CD4-positive, alpha-beta T cell treated with Interleukin-17A for 1 hour (primary cell): ENCODE measurements at regions not wholly inside any gene's neighbourhood (a gene's known extent, or its start where the extent isn't known, plus 50 kb on each side); places are given as distances from the start of the nearest gene placed in this dataset.
A peak's percentile ranks its signal among the peaks of the same experiment; 100 is the strongest.

Experiments
- DNase-seq: peaks from one replicate; pipeline ENCODE4 v3.0.0-alpha.2; 2020

DNA sequence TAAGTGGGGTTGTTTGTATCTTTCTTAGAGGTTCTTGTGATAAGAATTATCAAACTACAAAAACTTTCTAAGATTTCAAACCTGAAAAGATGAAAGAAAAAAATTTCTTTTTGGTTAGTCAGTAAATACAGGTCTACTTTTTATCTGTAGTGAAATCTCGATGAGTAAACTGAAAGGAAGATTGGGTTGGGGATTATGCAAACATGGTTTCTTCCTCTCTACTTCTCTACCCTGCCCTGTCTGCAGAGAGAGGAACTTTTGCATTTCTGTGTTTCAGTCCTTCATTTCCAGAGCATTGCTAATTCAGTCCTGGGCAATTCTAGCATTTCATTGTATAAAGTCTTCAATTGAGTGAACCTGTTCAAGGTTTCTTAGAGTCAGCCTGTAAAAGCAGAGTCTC, 51.6 kb upstream of the IL2 start:
- peak; percentile 26 for DNase-seq
